Effector memory CD8-positive, alpha-beta T cell (primary cell): ENCODE measurements at regions not wholly inside any gene's neighbourhood (a gene's known extent, or its start where the extent isn't known, plus 50 kb on each side); places are given as distances from the start of the nearest gene placed in this dataset.
A peak's percentile ranks its signal among the peaks of the same experiment; 100 is the strongest.

Source experiments
- ATAC-seq: fragments of 150-1000 bp; cut with Tn5 transposase; replicated peaks from 2 replicates; pipeline ENCODE4 v1.10.0; 2021; ENCODE audit warnings: mild to moderate bottlenecking, moderate library complexity
- DNase-seq, 3 experiments: peaks; one replicate each; pipeline ENCODE4 v3.0.0; 2021
- H3K27ac Mint-ChIP-seq, 2 donors: one replicate each; pipeline ENCODE4 v1.8.0; 2022; ENCODE audit warnings: mild to moderate bottlenecking in 2 of 2, mixed read lengths in 2 of 2, moderate library complexity in 2 of 2
- H3K27me3 Mint-ChIP-seq, 2 donors: one replicate each; pipeline ENCODE4 v1.8.0; 2022; ENCODE audit warnings: mixed read lengths in 2 of 2
- H3K36me3 Mint-ChIP-seq: one replicate; pipeline ENCODE4 v1.8.0; 2022; ENCODE audit warnings: mild to moderate bottlenecking, moderate library complexity, mixed read lengths; ENCODE audit not compliant: insufficient read depth
- H3K4me1 Mint-ChIP-seq, 2 donors: one replicate each; pipeline ENCODE4 v1.8.0; 2022; ENCODE audit warnings: low read depth in 2 of 2, mixed read lengths in 2 of 2
- H3K4me3 Mint-ChIP-seq, 2 donors: one replicate each; pipeline ENCODE4 v1.8.0; 2022; ENCODE audit warnings: mild to moderate bottlenecking in 2 of 2, mixed read lengths in 2 of 2, moderate library complexity in 2 of 2
- H3K9me3 Mint-ChIP-seq, 2 donors: one replicate each; pipeline ENCODE4 v1.8.0; 2022; ENCODE audit warnings: mixed read lengths in 2 of 2

- no peaks in the 10 kb centered on the region for H3K27me3 Mint-ChIP-seq
- no peak for ATAC-seq
- H3K36me3 Mint-ChIP-seq: peaks cover 3% of the 10 kb centered on the region
- H3K4me1 Mint-ChIP-seq: peaks cover 39 to 43% of the 10 kb centered on the region in 2 donors
- H3K9me3 Mint-ChIP-seq: peaks cover 0 to 2% of the 10 kb centered on the region in 2 donors
- H3K4me3 Mint-ChIP-seq: no peak overlapping the region
- H3K27ac Mint-ChIP-seq: no peak overlapping the region
- no peak for DNase-seq
These were observed 95.9 kb downstream of the XCL2 start for GRCh38 chr1:168447871-168448270.

- peaks cover 39 to 46% of the 10 kb centered on the region in 2 donors for H3K4me1 Mint-ChIP-seq
- H3K27ac Mint-ChIP-seq: peak overlapping the region; percentile 76 to 90
These were observed 97.7 kb downstream of the XCL2 start for GRCh38 chr1:168446081-168446480.

GRCh38 chr1:168443899-168444298, 99.9 kb downstream of the XCL2 start:
- Mint-ChIP-seq H3K9me3 (peaks cover 0 to 1% of the 10 kb centered on the region in 2 donors), H3K27ac (peak overlapping the region; percentile 82 to 90), H3K4me3 (peak overlapping the region; percentile 57 to 67), H3K27me3 (no peaks in the 10 kb centered on the region), H3K4me1 (peaks cover 61 to 66% of the 10 kb centered on the region in 2 donors), H3K36me3 (peaks cover 3% of the 10 kb centered on the region)
- DNase-seq (peak; percentile 15 to 28 (median 22)), ATAC-seq (peak; percentile 61)

More at GRCh38 chr1:168446081-168446480, 97.7 kb downstream of the XCL2 start:
- Mint-ChIP-seq H3K9me3 (peaks cover 0 to 1% of the 10 kb centered on the region in 2 donors), H3K36me3 (peaks cover 3% of the 10 kb centered on the region), H3K27me3 (no peaks in the 10 kb centered on the region), H3K4me3 (no peak overlapping the region)
- ATAC-seq (no peak), DNase-seq (no peak)

- DNase-seq: no peak
- H3K9me3 Mint-ChIP-seq: peaks cover 0 to 1% of the 10 kb centered on the region in 2 donors
- no peak for ATAC-seq
- peak overlapping the region; percentile 57 to 67 for H3K4me3 Mint-ChIP-seq
- peaks cover 62 to 71% of the 10 kb centered on the region in 2 donors for H3K4me1 Mint-ChIP-seq
- H3K36me3 Mint-ChIP-seq: peaks cover 3% of the 10 kb centered on the region
- H3K27me3 Mint-ChIP-seq: no peaks in the 10 kb centered on the region
- peak overlapping the region; percentile 82 to 90 for H3K27ac Mint-ChIP-seq
These were observed 100.4 kb downstream of the XCL2 start for GRCh38 chr1:168443356-168443755.

GRCh38 chr1:168442931-168443330, 100.9 kb downstream of the XCL2 start:
- Mint-ChIP-seq H3K4me3 (peak overlapping the region in 1 of 2 donors; percentile 67), H3K4me1 (peaks cover 62 to 72% of the 10 kb centered on the region in 2 donors), H3K27ac (peak overlapping the region in 1 of 2 donors; percentile 82), H3K27me3 (no peaks in the 10 kb centered on the region), H3K36me3 (peaks cover 3% of the 10 kb centered on the region), H3K9me3 (peaks cover 0 to 1% of the 10 kb centered on the region in 2 donors)
- no peak for ATAC-seq
- no peak for DNase-seq

GRCh38 chr1:168441745-168442144, 102.1 kb downstream of the XCL2 start:
- no peaks in the 10 kb centered on the region for H3K27me3 Mint-ChIP-seq
- peaks cover 62 to 70% of the 10 kb centered on the region in 2 donors for H3K4me1 Mint-ChIP-seq
- H3K9me3 Mint-ChIP-seq: no peaks in the 10 kb centered on the region
- no peak overlapping the region for H3K27ac Mint-ChIP-seq
- peaks cover 3% of the 10 kb centered on the region for H3K36me3 Mint-ChIP-seq
- no peak for DNase-seq
- ATAC-seq: no peak
- H3K4me3 Mint-ChIP-seq: no peak overlapping the region

- H3K27me3 Mint-ChIP-seq: no peaks in the 10 kb centered on the region
- ATAC-seq: peak; percentile 94
- peak overlapping the region; percentile 73 to 76 for H3K4me3 Mint-ChIP-seq
- peaks cover under 1% of the 10 kb centered on the region for H3K36me3 Mint-ChIP-seq
- H3K27ac Mint-ChIP-seq: peak overlapping the region; percentile 86 to 91
- H3K9me3 Mint-ChIP-seq: no peaks in the 10 kb centered on the region
- peaks cover 52 to 56% of the 10 kb centered on the region in 2 donors for H3K4me1 Mint-ChIP-seq
- DNase-seq: peak; percentile 83 to 91 (median 83)
These were observed 104.1 kb downstream of the XCL2 start for GRCh38 chr1:168439456-168440375.

- ATAC-seq (no peak), DNase-seq (no peak)
- H3K27ac Mint-ChIP-seq: peak overlapping the region; percentile 86 to 91
- peaks cover 43 to 46% of the 10 kb centered on the region in 2 donors for H3K4me1 Mint-ChIP-seq
- peak overlapping the region; percentile 73 to 76 for H3K4me3 Mint-ChIP-seq
- H3K36me3 Mint-ChIP-seq: no peaks in the 10 kb centered on the region
- no peaks in the 10 kb centered on the region for H3K9me3 Mint-ChIP-seq
- no peaks in the 10 kb centered on the region for H3K27me3 Mint-ChIP-seq
These were observed 105.2 kb downstream of the XCL2 start for GRCh38 chr1:168438626-168439025.

GRCh38 chr1:168437821-168438220, 106.0 kb downstream of the XCL2 start:
- H3K9me3 Mint-ChIP-seq: no peaks in the 10 kb centered on the region
- ATAC-seq (no peak), DNase-seq (no peak)
- peaks cover 37 to 40% of the 10 kb centered on the region in 2 donors for H3K4me1 Mint-ChIP-seq
- no peak overlapping the region for H3K27ac Mint-ChIP-seq
- H3K27me3 Mint-ChIP-seq: no peaks in the 10 kb centered on the region
- H3K36me3 Mint-ChIP-seq: no peaks in the 10 kb centered on the region
- H3K4me3 Mint-ChIP-seq: no peak overlapping the region

- H3K27ac Mint-ChIP-seq: no peak overlapping the region
- H3K36me3 Mint-ChIP-seq: peaks cover 2% of the 10 kb centered on the region
- ATAC-seq (no peak), DNase-seq (no peak)
- H3K9me3 Mint-ChIP-seq: no peaks in the 10 kb centered on the region
- H3K27me3 Mint-ChIP-seq: no peaks in the 10 kb centered on the region
- no peak overlapping the region for H3K4me3 Mint-ChIP-seq
- H3K4me1 Mint-ChIP-seq: peaks cover 28 to 32% of the 10 kb centered on the region in 2 donors
These were observed 108.4 kb downstream of the XCL2 start for GRCh38 chr1:168435439-168435838.

- H3K4me1 Mint-ChIP-seq: peaks cover 7 to 10% of the 10 kb centered on the region in 2 donors
- H3K4me3 Mint-ChIP-seq: no peak overlapping the region
- ATAC-seq (no peak), DNase-seq (no peak)
- no peaks in the 10 kb centered on the region for H3K9me3 Mint-ChIP-seq
- H3K36me3 Mint-ChIP-seq: peaks cover 2% of the 10 kb centered on the region
- no peaks in the 10 kb centered on the region for H3K27me3 Mint-ChIP-seq
- H3K27ac Mint-ChIP-seq: no peak overlapping the region
These were observed 110.6 kb downstream of the XCL2 start for GRCh38 chr1:168433238-168433637.

- H3K27me3 Mint-ChIP-seq: no peaks in the 10 kb centered on the region
- no peak overlapping the region for H3K4me3 Mint-ChIP-seq
- DNase-seq: no peak
- no peak overlapping the region for H3K27ac Mint-ChIP-seq
- H3K9me3 Mint-ChIP-seq: no peaks in the 10 kb centered on the region
- H3K4me1 Mint-ChIP-seq: peaks cover 8% of the 10 kb centered on the region in 2 donors
- H3K36me3 Mint-ChIP-seq: peaks cover 2% of the 10 kb centered on the region
- ATAC-seq: no peak
These were observed 111.9 kb downstream of the XCL2 start for GRCh38 chr1:168431882-168432281.

- H3K4me3 Mint-ChIP-seq: no peak overlapping the region
- no peaks in the 10 kb centered on the region for H3K27me3 Mint-ChIP-seq
- DNase-seq (no peak), ATAC-seq (no peak)
- H3K36me3 Mint-ChIP-seq: peaks cover 2% of the 10 kb centered on the region
- no peak overlapping the region for H3K27ac Mint-ChIP-seq
- H3K4me1 Mint-ChIP-seq: peaks cover 8% of the 10 kb centered on the region in 2 donors
- no peaks in the 10 kb centered on the region for H3K9me3 Mint-ChIP-seq
These were observed 113.5 kb downstream of the XCL2 start for GRCh38 chr1:168430321-168430720.
